Osteocyte (in vitro differentiated cells): ENCODE measurements at regions not wholly inside any gene's neighbourhood (a gene's known extent, or its start where the extent isn't known, plus 50 kb on each side); places are given as distances from the start of the nearest gene placed in this dataset.

Source experiments
- DNase-seq: peaks from one replicate; pipeline ENCODE4 v3.0.0; 2021; ENCODE audit warnings: mixed read lengths; ENCODE audit not compliant: unreplicated experiment; ENCODE audit errors: extremely low spot score
- H3K27ac Mint-ChIP-seq: one replicate; pipeline ENCODE4 v1.8.0; 2021; ENCODE audit warnings: mild to moderate bottlenecking, mixed read lengths; ENCODE audit not compliant: unreplicated experiment
- H3K27me3 Mint-ChIP-seq: one replicate; pipeline ENCODE4 v1.8.0; 2021; ENCODE audit warnings: mixed read lengths; ENCODE audit not compliant: unreplicated experiment
- H3K36me3 Mint-ChIP-seq: one replicate; pipeline ENCODE4 v1.8.0; 2021; ENCODE audit warnings: mixed read lengths; ENCODE audit not compliant: unreplicated experiment
- H3K4me1 Mint-ChIP-seq: one replicate; pipeline ENCODE4 v1.8.0; 2021; ENCODE audit warnings: mixed read lengths; ENCODE audit not compliant: unreplicated experiment
- H3K4me3 Mint-ChIP-seq: one replicate; pipeline ENCODE4 v1.8.0; 2021; ENCODE audit warnings: mild to moderate bottlenecking, moderate library complexity, mixed read lengths; ENCODE audit not compliant: unreplicated experiment
- H3K9me3 Mint-ChIP-seq: one replicate; pipeline ENCODE4 v1.8.0; 2021; ENCODE audit warnings: mixed read lengths; ENCODE audit not compliant: unreplicated experiment
- CTCF ChIP-seq: fragments of 200-600 bp; sonication (generic); IDR thresholded peaks from 2 replicates; pipeline ENCODE4 v1.5.0; 2021; ENCODE audit warnings: antibody characterized with exemption, mild to moderate bottlenecking, moderate library complexity

DNA sequence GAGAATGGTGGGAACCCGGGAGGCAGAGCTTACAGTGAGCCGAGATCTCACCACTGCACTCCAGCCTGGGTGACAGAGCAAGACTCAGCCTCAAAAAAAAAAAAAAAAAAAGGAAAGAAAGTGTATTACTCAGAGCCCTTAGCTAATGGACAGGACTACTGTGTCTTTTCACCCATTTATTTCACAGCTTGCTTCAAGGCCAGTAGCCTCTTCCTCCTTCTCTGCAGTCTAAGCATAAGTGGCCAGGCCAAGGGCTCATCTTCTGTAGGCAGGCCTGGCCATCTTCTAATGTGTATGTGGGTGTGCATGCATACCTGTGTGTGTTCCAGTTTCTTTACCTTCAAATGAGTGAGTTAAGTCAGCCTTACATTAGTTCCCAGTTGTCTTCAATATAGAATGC, 94.8 kb upstream of the GDF10 start:
- TF ChIP-seq CTCF: no peak
- H3K4me3 Mint-ChIP-seq: no peak overlapping the region
- peaks cover 2% of the 10 kb centered on the region for H3K4me1 Mint-ChIP-seq
- H3K36me3 Mint-ChIP-seq: no peaks in the 10 kb centered on the region
- no peak overlapping the region for H3K27ac Mint-ChIP-seq
- H3K9me3 Mint-ChIP-seq: no peaks in the 10 kb centered on the region
- peaks cover 8% of the 10 kb centered on the region for H3K27me3 Mint-ChIP-seq
- DNase-seq: no peak

DNA sequence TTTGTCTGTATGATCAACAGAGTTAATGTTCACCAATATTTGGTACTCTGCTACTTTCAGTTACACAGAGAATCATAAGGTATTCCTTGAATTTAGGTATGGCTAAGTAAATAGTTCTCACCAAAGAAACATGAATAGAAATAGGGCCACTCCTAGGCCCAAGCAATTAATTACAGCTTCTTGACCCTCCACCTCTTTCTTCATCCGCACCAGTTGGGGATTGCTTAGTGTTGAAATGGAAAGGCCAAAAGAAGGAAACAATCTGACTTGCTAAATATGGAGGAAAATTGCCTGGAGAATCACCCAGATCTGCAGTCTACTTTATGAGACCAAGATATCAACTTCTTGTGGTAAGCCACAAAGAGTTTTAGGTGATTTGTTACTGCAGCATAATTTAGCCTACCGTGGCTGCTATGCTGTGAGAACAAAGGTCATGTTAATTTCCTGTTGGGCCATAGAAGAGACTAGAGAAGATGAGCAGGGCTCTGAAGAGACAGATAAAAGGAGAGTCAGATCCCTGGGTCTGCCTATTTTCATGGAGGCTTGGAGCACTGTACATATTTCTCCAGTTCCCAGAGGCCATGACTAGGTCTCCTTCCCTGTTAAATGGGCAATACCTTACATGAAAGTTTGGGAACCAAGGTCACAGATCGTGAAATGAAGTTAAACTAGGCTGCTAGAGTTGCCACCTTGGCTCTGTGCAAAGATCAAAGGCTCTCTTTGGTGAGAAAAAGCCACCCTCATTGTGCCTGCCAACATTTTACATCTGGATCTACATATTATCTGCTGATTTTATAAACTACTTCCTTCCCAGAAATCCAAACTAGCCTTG, 93.3 kb upstream of the GDF10 start:
- Mint-ChIP-seq H3K36me3 (no peaks in the 10 kb centered on the region), H3K27ac (no peak overlapping the region), H3K4me3 (no peak overlapping the region), H3K27me3 (peaks cover 6% of the 10 kb centered on the region), H3K9me3 (peaks cover 3% of the 10 kb centered on the region), H3K4me1 (peaks cover 2% of the 10 kb centered on the region)
- no peak for DNase-seq
- TF ChIP-seq CTCF: no peak

DNA sequence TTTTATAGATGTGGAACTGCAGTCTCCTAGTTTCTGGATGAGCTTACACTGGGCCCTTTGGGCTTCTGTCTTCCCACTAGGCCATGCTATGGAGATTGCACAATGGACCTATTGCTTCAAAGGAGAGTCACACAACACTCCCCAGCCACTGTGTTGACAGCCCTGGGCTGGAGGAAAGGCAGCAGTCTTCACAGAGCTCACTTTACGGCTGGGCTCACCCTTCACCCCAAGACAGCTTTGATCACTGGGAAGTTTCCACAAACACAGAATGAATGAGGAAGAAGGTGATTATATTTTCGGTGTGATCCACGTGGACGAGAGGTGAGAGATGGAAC, 92.7 kb upstream of the GDF10 start:
- peaks cover 2% of the 10 kb centered on the region for H3K4me1 Mint-ChIP-seq

GRCh38 chr10:47207894-47208469, 92.0 kb upstream of the GDF10 start:
- peaks cover 11% of the 10 kb centered on the region for H3K9me3 Mint-ChIP-seq
- H3K27me3 Mint-ChIP-seq: peaks cover 6% of the 10 kb centered on the region
- no peak overlapping the region for H3K27ac Mint-ChIP-seq
- no peak overlapping the region for H3K4me3 Mint-ChIP-seq
- no peak for DNase-seq
- no peaks in the 10 kb centered on the region for H3K36me3 Mint-ChIP-seq
- no peak for TF ChIP-seq CTCF
- H3K4me1 Mint-ChIP-seq: peaks cover 2% of the 10 kb centered on the region

More for the DNA sequence above, 92.7 kb upstream of the GDF10 start:
- DNase-seq: no peak
- H3K36me3 Mint-ChIP-seq: no peaks in the 10 kb centered on the region
- no peak for TF ChIP-seq CTCF
- H3K27ac Mint-ChIP-seq: no peak overlapping the region
- H3K27me3 Mint-ChIP-seq: peaks cover 6% of the 10 kb centered on the region
- no peak overlapping the region for H3K4me3 Mint-ChIP-seq
- peaks cover 7% of the 10 kb centered on the region for H3K9me3 Mint-ChIP-seq

GRCh38 chr10:47209466-47209865, 90.5 kb upstream of the GDF10 start:
- Mint-ChIP-seq H3K27ac (no peak overlapping the region), H3K36me3 (no peaks in the 10 kb centered on the region), H3K27me3 (peaks cover 8% of the 10 kb centered on the region), H3K4me1 (peaks cover 2% of the 10 kb centered on the region), H3K4me3 (no peak overlapping the region), H3K9me3 (peaks cover 11% of the 10 kb centered on the region)
- no peak for TF ChIP-seq CTCF
- no peak for DNase-seq
